HG03159 (cell line): ENCODE measurements at regions not wholly inside any gene's neighbourhood (a gene's known extent, or its start where the extent isn't known, plus 50 kb on each side); places are given as distances from the start of the nearest gene placed in this dataset.

Source experiments
- ATAC-seq: cut with Tn5 transposase; IDR thresholded peaks from one replicate; pipeline ENCODE4 v1.9.1; 2021; ENCODE audit warnings: mild to moderate bottlenecking, moderate library complexity; ENCODE audit not compliant: unreplicated experiment

GRCh38 chr6:25061289-25061936 lies 125.7 kb upstream of the RIPOR2 start:
- no peak for ATAC-seq

- ATAC-seq, result no peak
Measured at GRCh38 chr6:25062070-25062811, 126.5 kb upstream of the RIPOR2 start.

- no peak for ATAC-seq
Measured at GRCh38 chr6:25064006-25064405, 128.2 kb upstream of the RIPOR2 start.

GRCh38 chr6:25065666-25066065 lies 129.9 kb upstream of the RIPOR2 start:
- no peak for ATAC-seq

- ATAC-seq, result no peak
Measured at GRCh38 chr6:25066593-25066992, 130.8 kb upstream of the RIPOR2 start.

GRCh38 chr6:25068866-25069265 lies 133.1 kb upstream of the RIPOR2 start:
- no peak for ATAC-seq

- peak; percentile 84 for ATAC-seq
Measured at GRCh38 chr6:25070547-25071366, 135.0 kb upstream of the RIPOR2 start.

GRCh38 chr6:25078141-25078540 lies 142.4 kb upstream of the RIPOR2 start:
- ATAC-seq, result no peak

- ATAC-seq, result no peak
Measured at GRCh38 chr6:25083784-25084507, 148.2 kb upstream of the RIPOR2 start.

GRCh38 chr6:25084508-25084833 lies 148.7 kb upstream of the RIPOR2 start:
- ATAC-seq, result no peak

- no peak for ATAC-seq
Measured at GRCh38 chr6:25085756-25086155, 150.0 kb upstream of the RIPOR2 start.

GRCh38 chr6:25086500-25087091 lies 150.8 kb upstream of the RIPOR2 start:
- no peak for ATAC-seq

GRCh38 chr6:25088513-25088912 lies 152.8 kb upstream of the RIPOR2 start:
- ATAC-seq, result no peak

GRCh38 chr6:25089442-25089841 lies 153.7 kb upstream of the RIPOR2 start:
- ATAC-seq, result no peak

- ATAC-seq, result no peak
Measured at GRCh38 chr6:25094726-25095125, 159.0 kb upstream of the RIPOR2 start.

GRCh38 chr6:25100288-25100687 lies 164.5 kb upstream of the RIPOR2 start:
- ATAC-seq, result no peak

GRCh38 chr6:25103603-25104002 lies 167.8 kb upstream of the RIPOR2 start:
- peak; percentile 63 for ATAC-seq

- ATAC-seq, result no peak
Measured at GRCh38 chr6:25105070-25105925, 169.5 kb upstream of the RIPOR2 start.

GRCh38 chr6:25107218-25107617 lies 171.5 kb upstream of the RIPOR2 start:
- ATAC-seq, result peak; percentile 63

GRCh38 chr6:25111782-25112181 lies 167.4 kb upstream of the CARMIL1 start:
- no peak for ATAC-seq
